Liver (tissue), 3 donors: ENCODE measurements at regions not wholly inside any gene's neighbourhood (a gene's known extent, or its start where the extent isn't known, plus 50 kb on each side); places are given as distances from the start of the nearest gene placed in this dataset.
A peak's percentile ranks its signal among the peaks of the same experiment; 100 is the strongest.

ENCODE experiments used
- EGR1 ChIP-seq, 2 donors: IDR thresholded peaks; 2 replicates each; pipeline ENCODE4 v1.6.1; 2016 to 2018; ENCODE audit warnings: antibody characterized with exemption in 2 of 2, low read depth in 2 of 2
- FOXA1 ChIP-seq: IDR thresholded peaks from 2 replicates; pipeline ENCODE4 v1.6.1; 2016; ENCODE audit warnings: antibody characterized with exemption
- GABPA ChIP-seq, 2 donors: IDR thresholded peaks in 1 of 2; conservative IDR thresholded peaks in 1 of 2; 2 replicates each; pipeline ENCODE4 v1.6.1; 2016; ENCODE audit warnings: antibody characterized with exemption in 2 of 2, mild to moderate bottlenecking in 1 of 2, moderate library complexity in 1 of 2
- HNF4A ChIP-seq, 2 donors: conservative IDR thresholded peaks; 2 replicates each; pipeline ENCODE4 v1.6.1; 2016; ENCODE audit warnings: antibody characterized with exemption in 2 of 2, mild to moderate bottlenecking in 2 of 2
- JUND ChIP-seq, 2 donors: IDR thresholded peaks; 2 replicates each; pipeline ENCODE4 v1.6.1; 2016; ENCODE audit warnings: antibody characterized with exemption in 2 of 2
- MAX ChIP-seq: IDR thresholded peaks from 2 replicates; pipeline ENCODE4 v1.6.1; 2016; ENCODE audit warnings: antibody characterized with exemption
- RAD21 ChIP-seq, 2 donors: IDR thresholded peaks; 2 replicates each; pipeline ENCODE4 v1.6.1; 2016; ENCODE audit warnings: antibody characterized with exemption in 2 of 2, mild to moderate bottlenecking in 2 of 2
- TAF1 ChIP-seq: conservative IDR thresholded peaks from 2 replicates; pipeline ENCODE4 v1.6.1; 2016; ENCODE audit warnings: antibody characterized with exemption, mild to moderate bottlenecking
- YY1 ChIP-seq: IDR thresholded peaks from 2 replicates; pipeline ENCODE4 v1.6.1; 2016; ENCODE audit warnings: antibody characterized with exemption, mild to moderate bottlenecking
- TF ChIP-seq, protein P1 (sequence below): fragments of 150-350 bp; IDR thresholded peaks from 2 replicates; pipeline ENCODE4 v1.5.1; 2017; ENCODE audit warnings: improper control_type of control experiment, low read depth, low read length; ENCODE audit not compliant: missing input control
- TF ChIP-seq, protein P2 (sequence below): IDR thresholded peaks from 2 replicates; pipeline ENCODE4 v1.6.1; 2016; ENCODE audit warnings: antibody characterized with exemption, mild to moderate bottlenecking
- donor health status: healthy.
- donor health status: healthy.

DNA sequence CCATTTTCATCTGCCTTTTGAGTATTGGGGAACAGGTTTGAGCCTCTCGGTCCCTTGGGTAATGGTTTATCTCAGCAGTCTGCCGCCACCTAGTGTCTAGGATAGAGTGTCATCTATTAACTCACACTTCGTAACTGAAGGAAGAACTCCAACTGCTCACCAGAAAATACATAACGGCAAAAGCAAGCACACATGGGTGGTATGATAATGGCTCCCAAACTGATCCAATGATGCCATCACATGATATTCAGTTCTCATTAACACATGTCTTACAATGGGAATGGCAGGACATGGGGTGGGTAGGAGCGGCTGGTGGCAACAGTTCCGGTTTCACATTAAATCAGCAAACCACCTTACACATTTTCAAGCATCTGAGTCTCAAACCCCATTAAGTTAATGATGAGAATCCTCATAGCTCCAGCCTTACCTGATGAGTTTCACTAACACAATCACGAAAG, 110.7 kb upstream of the PHACTR1 start:
- TF ChIP-seq HNF4A (conservative IDR thresholded peaks at IDR 0.05) (no peak), GABPA (IDR thresholded peaks at IDR 0.05 in 1 of 2, conservative IDR thresholded peaks at IDR 0.05 in 1 of 2) (no peak), RAD21 (IDR thresholded peaks at IDR 0.05) (peak; percentile 94 to 97), EGR1 (IDR thresholded peaks at IDR 0.05; ENCODE audit: low read depth in 2 of 2) (no peak), TAF1 (no peak), MAX (no peak), JUND (IDR thresholded peaks at IDR 0.05) (no peak), YY1 (no peak), FOXA1 (no peak)
- TF ChIP-seq, protein P1, sequence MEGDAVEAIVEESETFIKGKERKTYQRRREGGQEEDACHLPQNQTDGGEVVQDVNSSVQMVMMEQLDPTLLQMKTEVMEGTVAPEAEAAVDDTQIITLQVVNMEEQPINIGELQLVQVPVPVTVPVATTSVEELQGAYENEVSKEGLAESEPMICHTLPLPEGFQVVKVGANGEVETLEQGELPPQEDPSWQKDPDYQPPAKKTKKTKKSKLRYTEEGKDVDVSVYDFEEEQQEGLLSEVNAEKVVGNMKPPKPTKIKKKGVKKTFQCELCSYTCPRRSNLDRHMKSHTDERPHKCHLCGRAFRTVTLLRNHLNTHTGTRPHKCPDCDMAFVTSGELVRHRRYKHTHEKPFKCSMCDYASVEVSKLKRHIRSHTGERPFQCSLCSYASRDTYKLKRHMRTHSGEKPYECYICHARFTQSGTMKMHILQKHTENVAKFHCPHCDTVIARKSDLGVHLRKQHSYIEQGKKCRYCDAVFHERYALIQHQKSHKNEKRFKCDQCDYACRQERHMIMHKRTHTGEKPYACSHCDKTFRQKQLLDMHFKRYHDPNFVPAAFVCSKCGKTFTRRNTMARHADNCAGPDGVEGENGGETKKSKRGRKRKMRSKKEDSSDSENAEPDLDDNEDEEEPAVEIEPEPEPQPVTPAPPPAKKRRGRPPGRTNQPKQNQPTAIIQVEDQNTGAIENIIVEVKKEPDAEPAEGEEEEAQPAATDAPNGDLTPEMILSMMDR: peak; percentile 75
- TF ChIP-seq, protein P2, sequence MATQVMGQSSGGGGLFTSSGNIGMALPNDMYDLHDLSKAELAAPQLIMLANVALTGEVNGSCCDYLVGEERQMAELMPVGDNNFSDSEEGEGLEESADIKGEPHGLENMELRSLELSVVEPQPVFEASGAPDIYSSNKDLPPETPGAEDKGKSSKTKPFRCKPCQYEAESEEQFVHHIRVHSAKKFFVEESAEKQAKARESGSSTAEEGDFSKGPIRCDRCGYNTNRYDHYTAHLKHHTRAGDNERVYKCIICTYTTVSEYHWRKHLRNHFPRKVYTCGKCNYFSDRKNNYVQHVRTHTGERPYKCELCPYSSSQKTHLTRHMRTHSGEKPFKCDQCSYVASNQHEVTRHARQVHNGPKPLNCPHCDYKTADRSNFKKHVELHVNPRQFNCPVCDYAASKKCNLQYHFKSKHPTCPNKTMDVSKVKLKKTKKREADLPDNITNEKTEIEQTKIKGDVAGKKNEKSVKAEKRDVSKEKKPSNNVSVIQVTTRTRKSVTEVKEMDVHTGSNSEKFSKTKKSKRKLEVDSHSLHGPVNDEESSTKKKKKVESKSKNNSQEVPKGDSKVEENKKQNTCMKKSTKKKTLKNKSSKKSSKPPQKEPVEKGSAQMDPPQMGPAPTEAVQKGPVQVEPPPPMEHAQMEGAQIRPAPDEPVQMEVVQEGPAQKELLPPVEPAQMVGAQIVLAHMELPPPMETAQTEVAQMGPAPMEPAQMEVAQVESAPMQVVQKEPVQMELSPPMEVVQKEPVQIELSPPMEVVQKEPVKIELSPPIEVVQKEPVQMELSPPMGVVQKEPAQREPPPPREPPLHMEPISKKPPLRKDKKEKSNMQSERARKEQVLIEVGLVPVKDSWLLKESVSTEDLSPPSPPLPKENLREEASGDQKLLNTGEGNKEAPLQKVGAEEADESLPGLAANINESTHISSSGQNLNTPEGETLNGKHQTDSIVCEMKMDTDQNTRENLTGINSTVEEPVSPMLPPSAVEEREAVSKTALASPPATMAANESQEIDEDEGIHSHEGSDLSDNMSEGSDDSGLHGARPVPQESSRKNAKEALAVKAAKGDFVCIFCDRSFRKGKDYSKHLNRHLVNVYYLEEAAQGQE: no peak
